SK-N-SH treated with all-trans-retinoic acid at 6 μM for 48 hours (cell line): ENCODE measurements at regions not wholly inside any gene's neighbourhood (a gene's known extent, or its start where the extent isn't known, plus 50 kb on each side); places are given as distances from the start of the nearest gene placed in this dataset.

Experiments used
- ATAC-seq: fragments of 200-7000 bp; cut with Tn5 transposase; 3 replicates; pipeline ENCODE4 v1.9.1; 2020; ENCODE audit warnings: mild to moderate bottlenecking, moderate library complexity
- BACH2 ChIP-seq: fragments of 250-450 bp; sonication (Bioruptor Pico); IDR thresholded peaks from 2 replicates; pipeline ENCODE4 v1.9.0; 2021; ENCODE audit warnings: mild to moderate bottlenecking, borderline replicate concordance
- CSDC2 ChIP-seq: fragments of 250-450 bp; sonication (Bioruptor Pico); IDR thresholded peaks from 2 replicates; pipeline ENCODE4 v1.5.0; 2020; ENCODE audit warnings: mild to moderate bottlenecking, moderate library complexity
- ESRRG ChIP-seq: fragments of 250-450 bp; sonication (Bioruptor Pico); IDR thresholded peaks from 2 replicates; pipeline ENCODE4 v1.6.1; 2021; ENCODE audit warnings: mild to moderate bottlenecking
- GLIS3 ChIP-seq: fragments of 250-450 bp; sonication (Bioruptor Pico); IDR thresholded peaks from 2 replicates; pipeline ENCODE4 v1.5.0; 2020; ENCODE audit warnings: mild to moderate bottlenecking, moderate library complexity
- ISL1 ChIP-seq: fragments of 250-450 bp; sonication (Bioruptor Pico); IDR thresholded peaks from 2 replicates; pipeline ENCODE4 v2.1.2; 2022; ENCODE audit warnings: mild to moderate bottlenecking, moderate library complexity
- OSR1 ChIP-seq: fragments of 250-450 bp; sonication (Bioruptor Pico); IDR thresholded peaks from 2 replicates; pipeline ENCODE4 v1.8.0; 2022; ENCODE audit warnings: moderate library complexity, mild to moderate bottlenecking, inconsistent platforms
- PPARA ChIP-seq: fragments of 250-450 bp; sonication (Bioruptor Pico); IDR thresholded peaks from 2 replicates; pipeline ENCODE4 v1.5.0; 2020; ENCODE audit warnings: mild to moderate bottlenecking, borderline replicate concordance
- SNAI2 ChIP-seq: fragments of 250-450 bp; sonication (Bioruptor Pico); IDR thresholded peaks from 2 replicates; pipeline ENCODE4 v1.5.0; 2020; ENCODE audit warnings: mild to moderate bottlenecking, moderate library complexity
- TCF4 ChIP-seq: fragments of 250-450 bp; sonication (Bioruptor Pico); IDR thresholded peaks from 2 replicates; pipeline ENCODE4 v1.8.0; 2021; ENCODE audit warnings: mild to moderate bottlenecking, moderate library complexity, borderline replicate concordance
- TOX ChIP-seq: fragments of 250-450 bp; sonication (Bioruptor Pico); IDR thresholded peaks from 2 replicates; pipeline ENCODE4 v1.8.0; 2021; ENCODE audit warnings: mild to moderate bottlenecking, moderate library complexity, borderline replicate concordance
- ZC3H10 ChIP-seq: fragments of 250-450 bp; sonication (Bioruptor Pico); IDR thresholded peaks from 2 replicates; pipeline ENCODE4 v1.5.1; 2021; ENCODE audit warnings: mild to moderate bottlenecking, moderate library complexity
- ZFP3 ChIP-seq: fragments of 250-450 bp; sonication (Bioruptor Pico); IDR thresholded peaks from 2 replicates; pipeline ENCODE4 v1.5.0; 2020; ENCODE audit warnings: mild to moderate bottlenecking, moderate library complexity
- ZFP30 ChIP-seq: fragments of 450-650 bp; formaldehyde crosslinking; IDR thresholded peaks from 2 replicates; pipeline ENCODE4 v1.5.0; 2022; ENCODE audit warnings: mild to moderate bottlenecking, moderate library complexity
- ZNF565 ChIP-seq: fragments of 450-650 bp; formaldehyde crosslinking; conservative IDR thresholded peaks from 2 replicates; pipeline ENCODE4 v1.5.0; 2020; ENCODE audit warnings: low read depth, mild to moderate bottlenecking, moderate library complexity
- ZNF70 ChIP-seq: fragments of 450-650 bp; formaldehyde crosslinking; IDR thresholded peaks from 2 replicates; pipeline ENCODE4 v1.5.0; 2020; ENCODE audit warnings: mild to moderate bottlenecking, moderate library complexity
- ZNF8 ChIP-seq: fragments of 450-650 bp; formaldehyde crosslinking; IDR thresholded peaks from 2 replicates; pipeline ENCODE4 v1.5.0; 2020; ENCODE audit warnings: mild to moderate bottlenecking, moderate library complexity
- TF ChIP-seq, protein P1 (sequence below): fragments of 250-450 bp; sonication (Bioruptor Pico); IDR thresholded peaks from 2 replicates; pipeline ENCODE4 v1.5.0; 2020; ENCODE audit warnings: mild to moderate bottlenecking, moderate library complexity
- TF ChIP-seq, protein P2 (sequence below): fragments of 250-450 bp; sonication (Bioruptor Pico); IDR thresholded peaks from 2 replicates; pipeline ENCODE4 v1.8.0; 2021; ENCODE audit warnings: low read depth, mild to moderate bottlenecking, moderate library complexity, borderline replicate concordance
- TF ChIP-seq, protein P3 (sequence below): fragments of 250-450 bp; sonication (Bioruptor Pico); IDR thresholded peaks from 2 replicates; pipeline ENCODE4 v1.5.1; 2021; ENCODE audit warnings: mild to moderate bottlenecking, moderate library complexity
- TF ChIP-seq, protein P4 (sequence below): fragments of 250-450 bp; sonication (Bioruptor Pico); IDR thresholded peaks from 2 replicates; pipeline ENCODE4 v1.5.1; 2020; ENCODE audit warnings: low read depth, mild to moderate bottlenecking, moderate library complexity

DNA sequence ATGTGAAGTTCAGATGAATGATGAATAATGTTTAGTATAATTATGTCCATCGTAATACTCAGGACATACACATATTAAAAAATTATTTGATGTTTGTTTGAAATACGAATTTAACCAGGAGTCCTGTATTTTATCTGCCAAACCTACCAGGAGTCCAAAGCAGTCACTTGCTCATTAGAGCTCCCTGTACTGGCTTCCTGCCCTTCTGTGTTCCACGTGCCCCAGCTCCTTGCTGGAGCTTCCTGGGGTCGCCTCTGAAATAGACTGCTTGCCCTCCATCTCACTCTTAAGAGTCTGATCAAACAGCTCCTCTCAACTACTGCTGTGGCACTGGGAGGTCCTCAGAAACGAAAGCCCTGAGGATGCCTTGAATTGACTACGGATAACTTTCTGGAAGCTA lies 87.3 kb upstream of the DHRS4 start:
- no peak for ATAC-seq
- no peak for TF ChIP-seq TOX (CRISPR knock-in tag)
- no peak for TF ChIP-seq ESRRG (CRISPR knock-in tag)
- no peak for TF ChIP-seq GLIS3 (CRISPR knock-in tag)
- no peak for TF ChIP-seq SNAI2 (CRISPR knock-in tag)
- TF ChIP-seq, protein P1, sequence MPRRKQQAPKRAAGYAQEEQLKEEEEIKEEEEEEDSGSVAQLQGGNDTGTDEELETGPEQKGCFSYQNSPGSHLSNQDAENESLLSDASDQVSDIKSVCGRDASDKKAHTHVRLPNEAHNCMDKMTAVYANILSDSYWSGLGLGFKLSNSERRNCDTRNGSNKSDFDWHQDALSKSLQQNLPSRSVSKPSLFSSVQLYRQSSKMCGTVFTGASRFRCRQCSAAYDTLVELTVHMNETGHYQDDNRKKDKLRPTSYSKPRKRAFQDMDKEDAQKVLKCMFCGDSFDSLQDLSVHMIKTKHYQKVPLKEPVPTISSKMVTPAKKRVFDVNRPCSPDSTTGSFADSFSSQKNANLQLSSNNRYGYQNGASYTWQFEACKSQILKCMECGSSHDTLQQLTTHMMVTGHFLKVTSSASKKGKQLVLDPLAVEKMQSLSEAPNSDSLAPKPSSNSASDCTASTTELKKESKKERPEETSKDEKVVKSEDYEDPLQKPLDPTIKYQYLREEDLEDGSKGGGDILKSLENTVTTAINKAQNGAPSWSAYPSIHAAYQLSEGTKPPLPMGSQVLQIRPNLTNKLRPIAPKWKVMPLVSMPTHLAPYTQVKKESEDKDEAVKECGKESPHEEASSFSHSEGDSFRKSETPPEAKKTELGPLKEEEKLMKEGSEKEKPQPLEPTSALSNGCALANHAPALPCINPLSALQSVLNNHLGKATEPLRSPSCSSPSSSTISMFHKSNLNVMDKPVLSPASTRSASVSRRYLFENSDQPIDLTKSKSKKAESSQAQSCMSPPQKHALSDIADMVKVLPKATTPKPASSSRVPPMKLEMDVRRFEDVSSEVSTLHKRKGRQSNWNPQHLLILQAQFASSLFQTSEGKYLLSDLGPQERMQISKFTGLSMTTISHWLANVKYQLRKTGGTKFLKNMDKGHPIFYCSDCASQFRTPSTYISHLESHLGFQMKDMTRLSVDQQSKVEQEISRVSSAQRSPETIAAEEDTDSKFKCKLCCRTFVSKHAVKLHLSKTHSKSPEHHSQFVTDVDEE (CRISPR knock-in tag): no peak
- TF ChIP-seq, all 23 proteins: peak for 0

DNA sequence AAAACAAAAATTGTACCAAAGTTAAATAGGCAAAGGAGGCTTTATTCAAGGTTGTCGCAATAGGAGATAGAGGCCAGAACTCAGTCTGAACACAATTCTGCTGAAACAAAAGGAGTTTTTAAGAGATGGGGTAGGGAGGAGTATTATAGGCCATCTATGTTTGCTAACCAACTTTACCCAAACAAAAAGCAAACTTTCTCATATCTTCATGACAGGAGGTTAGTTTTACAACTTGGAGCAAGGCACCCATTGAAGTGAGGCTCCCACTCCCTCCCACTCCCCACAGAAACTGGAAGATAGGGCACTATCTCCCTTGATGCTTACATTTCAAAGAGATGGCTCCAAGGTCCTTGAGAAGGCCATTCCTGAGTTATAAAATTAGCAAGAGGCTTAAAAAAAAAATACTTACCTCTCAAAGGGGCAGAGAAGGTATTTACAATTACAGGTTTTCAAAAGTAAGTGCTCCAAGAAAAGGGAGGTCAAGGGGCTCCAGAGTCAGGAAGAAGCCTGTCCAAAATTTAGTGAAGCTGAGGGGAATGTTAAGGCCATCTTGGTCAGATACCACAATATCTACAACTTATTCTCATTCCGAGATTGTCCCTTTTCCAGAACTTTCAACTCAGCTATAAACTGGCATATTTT lies 84.4 kb upstream of the DHRS4 start:
- TF ChIP-seq TOX (CRISPR knock-in tag) (no peak), TCF4 (CRISPR knock-in tag) (no peak), SNAI2 (CRISPR knock-in tag) (no peak), ZFP3 (CRISPR knock-in tag) (no peak), GLIS3 (CRISPR knock-in tag) (no peak), ZNF8 (CRISPR knock-in tag) (no peak), CSDC2 (CRISPR knock-in tag) (no peak), ISL1 (CRISPR knock-in tag) (no peak), ZNF565 (CRISPR knock-in tag) (no peak), PPARA (CRISPR knock-in tag) (no peak), BACH2 (no peak), ZNF70 (CRISPR knock-in tag) (no peak), ZC3H10 (CRISPR knock-in tag) (no peak), ESRRG (CRISPR knock-in tag) (no peak), ZFP30 (CRISPR knock-in tag) (no peak), OSR1 (CRISPR knock-in tag) (no peak)
- TF ChIP-seq, protein P2, sequence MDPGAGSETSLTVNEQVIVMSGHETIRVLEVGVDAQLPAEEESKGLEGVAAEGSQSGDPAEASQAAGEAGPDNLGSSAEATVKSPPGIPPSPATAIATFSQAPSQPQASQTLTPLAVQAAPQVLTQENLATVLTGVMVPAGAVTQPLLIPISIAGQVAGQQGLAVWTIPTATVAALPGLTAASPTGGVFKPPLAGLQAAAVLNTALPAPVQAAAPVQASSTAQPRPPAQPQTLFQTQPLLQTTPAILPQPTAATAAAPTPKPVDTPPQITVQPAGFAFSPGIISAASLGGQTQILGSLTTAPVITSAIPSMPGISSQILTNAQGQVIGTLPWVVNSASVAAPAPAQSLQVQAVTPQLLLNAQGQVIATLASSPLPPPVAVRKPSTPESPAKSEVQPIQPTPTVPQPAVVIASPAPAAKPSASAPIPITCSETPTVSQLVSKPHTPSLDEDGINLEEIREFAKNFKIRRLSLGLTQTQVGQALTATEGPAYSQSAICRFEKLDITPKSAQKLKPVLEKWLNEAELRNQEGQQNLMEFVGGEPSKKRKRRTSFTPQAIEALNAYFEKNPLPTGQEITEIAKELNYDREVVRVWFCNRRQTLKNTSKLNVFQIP (CRISPR knock-in tag): no peak
- TF ChIP-seq, protein P3, sequence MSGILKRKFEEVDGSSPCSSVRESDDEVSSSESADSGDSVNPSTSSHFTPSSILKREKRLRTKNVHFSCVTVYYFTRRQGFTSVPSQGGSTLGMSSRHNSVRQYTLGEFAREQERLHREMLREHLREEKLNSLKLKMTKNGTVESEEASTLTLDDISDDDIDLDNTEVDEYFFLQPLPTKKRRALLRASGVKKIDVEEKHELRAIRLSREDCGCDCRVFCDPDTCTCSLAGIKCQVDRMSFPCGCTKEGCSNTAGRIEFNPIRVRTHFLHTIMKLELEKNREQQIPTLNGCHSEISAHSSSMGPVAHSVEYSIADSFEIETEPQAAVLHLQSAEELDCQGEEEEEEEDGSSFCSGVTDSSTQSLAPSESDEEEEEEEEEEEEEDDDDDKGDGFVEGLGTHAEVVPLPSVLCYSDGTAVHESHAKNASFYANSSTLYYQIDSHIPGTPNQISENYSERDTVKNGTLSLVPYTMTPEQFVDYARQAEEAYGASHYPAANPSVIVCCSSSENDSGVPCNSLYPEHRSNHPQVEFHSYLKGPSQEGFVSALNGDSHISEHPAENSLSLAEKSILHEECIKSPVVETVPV (CRISPR knock-in tag): no peak
- TF ChIP-seq, protein P1 (CRISPR knock-in tag): no peak
- TF ChIP-seq, protein P4, sequence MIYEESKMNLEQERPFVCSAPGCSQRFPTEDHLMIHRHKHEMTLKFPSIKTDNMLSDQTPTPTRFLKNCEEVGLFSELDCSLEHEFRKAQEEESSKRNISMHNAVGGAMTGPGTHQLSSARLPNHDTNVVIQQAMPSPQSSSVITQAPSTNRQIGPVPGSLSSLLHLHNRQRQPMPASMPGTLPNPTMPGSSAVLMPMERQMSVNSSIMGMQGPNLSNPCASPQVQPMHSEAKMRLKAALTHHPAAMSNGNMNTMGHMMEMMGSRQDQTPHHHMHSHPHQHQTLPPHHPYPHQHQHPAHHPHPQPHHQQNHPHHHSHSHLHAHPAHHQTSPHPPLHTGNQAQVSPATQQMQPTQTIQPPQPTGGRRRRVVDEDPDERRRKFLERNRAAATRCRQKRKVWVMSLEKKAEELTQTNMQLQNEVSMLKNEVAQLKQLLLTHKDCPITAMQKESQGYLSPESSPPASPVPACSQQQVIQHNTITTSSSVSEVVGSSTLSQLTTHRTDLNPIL (CRISPR knock-in tag): no peak
- ATAC-seq: no peak
